Stimulated activated effector memory CD8-positive, alpha-beta T cell treated with anti-CD3 and anti-CD28 coated beads, Interleukin-12 subunit alpha, Interleukin-12 subunit beta, amount 100 ng/mL, for 72 hours (primary cell): ENCODE measurements at regions not wholly inside any gene's neighbourhood (a gene's known extent, or its start where the extent isn't known, plus 50 kb on each side); places are given as distances from the start of the nearest gene placed in this dataset.

Source experiments
- ATAC-seq: fragments of 150-1000 bp; cut with Tn5 transposase; 2 replicates; pipeline ENCODE4 v1.10.0; 2021
- DNase-seq, 2 donors: peaks; one replicate each; pipeline ENCODE4 v3.0.0; 2021 to 2022; ENCODE audit warnings: low spot score in 2 of 2
- H3K27ac Mint-ChIP-seq: one replicate; pipeline ENCODE4 v1.8.0; 2022; ENCODE audit warnings: mild to moderate bottlenecking, mixed read lengths
- H3K36me3 Mint-ChIP-seq: one replicate; pipeline ENCODE4 v1.8.0; 2022; ENCODE audit warnings: mild to moderate bottlenecking, mixed read lengths
- H3K4me1 Mint-ChIP-seq: one replicate; pipeline ENCODE4 v1.8.0; 2022; ENCODE audit warnings: mixed read lengths
- H3K4me3 Mint-ChIP-seq: one replicate; pipeline ENCODE4 v1.8.0; 2022; ENCODE audit warnings: mild to moderate bottlenecking, mixed read lengths
- H3K9me3 Mint-ChIP-seq: one replicate; pipeline ENCODE4 v1.8.0; 2022; ENCODE audit warnings: mixed read lengths

DNA sequence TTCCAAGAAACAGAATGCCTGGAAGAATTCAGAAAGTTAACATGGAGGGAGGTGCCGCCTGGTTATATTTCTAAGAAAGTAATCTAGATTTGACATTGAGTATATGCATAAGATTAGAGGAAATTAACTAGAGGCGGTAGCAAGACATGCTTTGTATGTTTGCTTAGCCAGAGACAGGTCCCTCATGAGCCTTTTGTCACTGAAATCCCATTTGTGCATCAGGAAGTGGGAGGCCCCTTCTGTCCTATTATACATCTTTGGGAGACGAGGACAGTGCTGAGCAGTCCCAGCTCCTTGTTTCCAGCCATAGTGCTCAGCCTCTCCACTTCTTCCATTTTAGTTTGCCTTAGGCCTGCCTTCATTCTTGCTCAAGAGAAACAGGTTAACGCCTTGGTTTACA lies 115.4 kb upstream of the LHCGR start:
- no peaks in the 10 kb centered on the region for H3K36me3 Mint-ChIP-seq
- no peak for DNase-seq
- no peak for ATAC-seq
- H3K4me3 Mint-ChIP-seq = no peak overlapping the region
- no peaks in the 10 kb centered on the region for H3K4me1 Mint-ChIP-seq
- no peak overlapping the region for H3K27ac Mint-ChIP-seq
- no peaks in the 10 kb centered on the region for H3K9me3 Mint-ChIP-seq

DNA sequence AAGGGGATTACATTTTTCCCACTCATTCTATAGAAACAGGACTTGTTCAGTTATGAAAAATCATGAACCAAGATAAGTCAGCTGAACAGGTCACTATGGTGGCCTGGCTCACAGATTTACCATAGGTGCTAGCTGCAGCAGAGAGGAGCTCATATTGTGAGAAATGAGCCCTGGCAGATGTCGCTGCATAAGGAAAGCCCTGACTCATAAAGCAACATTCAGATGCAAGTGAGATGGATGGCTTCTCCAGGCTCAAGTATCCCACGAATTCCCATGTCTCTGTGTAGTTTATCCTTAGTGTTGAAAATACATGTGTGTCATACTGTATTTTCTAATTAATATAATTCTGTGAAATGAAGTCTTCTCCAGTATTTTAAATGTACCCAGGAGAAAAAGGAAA lies 115.0 kb upstream of the LHCGR start:
- Mint-ChIP-seq H3K27ac (no peak overlapping the region), H3K4me1 (no peaks in the 10 kb centered on the region), H3K4me3 (no peak overlapping the region), H3K36me3 (no peaks in the 10 kb centered on the region), H3K9me3 (no peaks in the 10 kb centered on the region)
- no peak for ATAC-seq
- DNase-seq = no peak

DNA sequence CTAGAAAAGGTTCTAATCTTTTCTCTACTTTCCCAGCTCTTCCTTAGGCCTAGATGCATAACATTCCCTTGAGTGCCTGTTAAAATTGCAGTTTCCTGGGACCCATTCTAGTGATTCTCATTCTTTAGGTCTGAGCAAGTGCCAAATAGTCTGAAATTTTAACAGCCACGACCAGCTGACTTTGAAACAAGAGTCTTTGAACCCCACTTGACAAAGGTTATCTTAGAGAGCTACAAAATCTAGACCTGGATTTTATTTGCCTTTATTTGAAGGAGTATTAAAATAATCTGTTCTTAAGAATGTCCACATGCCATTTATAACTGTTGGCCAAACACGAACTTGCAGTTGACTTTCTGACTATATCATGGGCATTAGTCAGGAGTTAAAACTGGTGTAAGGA lies 110.2 kb upstream of the LHCGR start:
- no peaks in the 10 kb centered on the region for H3K4me1 Mint-ChIP-seq
- H3K4me3 Mint-ChIP-seq = no peak overlapping the region
- DNase-seq = no peak
- no peak overlapping the region for H3K27ac Mint-ChIP-seq
- peaks cover 3% of the 10 kb centered on the region for H3K9me3 Mint-ChIP-seq
- no peaks in the 10 kb centered on the region for H3K36me3 Mint-ChIP-seq
- no peak for ATAC-seq

DNA sequence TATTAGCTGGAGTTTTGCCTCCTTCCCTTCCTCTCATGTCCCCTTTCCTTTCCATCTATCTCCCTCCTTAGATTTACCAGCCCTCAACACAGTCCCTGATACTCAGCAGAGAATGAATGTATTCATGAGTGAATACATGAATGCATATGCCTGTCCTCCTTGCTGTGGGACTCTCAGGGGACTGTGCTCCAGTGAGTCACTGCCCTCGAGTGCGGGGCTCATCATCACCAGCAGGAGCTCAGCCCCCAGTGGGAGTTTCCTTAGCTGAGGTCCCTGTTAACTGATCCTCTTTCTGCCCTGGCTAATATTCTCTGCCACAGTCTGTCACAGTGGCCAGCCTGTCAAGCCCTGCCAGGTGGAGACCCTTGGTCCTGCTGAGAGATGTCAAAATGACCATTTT lies 104.9 kb upstream of the LHCGR start:
- no peak overlapping the region for H3K4me3 Mint-ChIP-seq
- ATAC-seq = no peak

DNA sequence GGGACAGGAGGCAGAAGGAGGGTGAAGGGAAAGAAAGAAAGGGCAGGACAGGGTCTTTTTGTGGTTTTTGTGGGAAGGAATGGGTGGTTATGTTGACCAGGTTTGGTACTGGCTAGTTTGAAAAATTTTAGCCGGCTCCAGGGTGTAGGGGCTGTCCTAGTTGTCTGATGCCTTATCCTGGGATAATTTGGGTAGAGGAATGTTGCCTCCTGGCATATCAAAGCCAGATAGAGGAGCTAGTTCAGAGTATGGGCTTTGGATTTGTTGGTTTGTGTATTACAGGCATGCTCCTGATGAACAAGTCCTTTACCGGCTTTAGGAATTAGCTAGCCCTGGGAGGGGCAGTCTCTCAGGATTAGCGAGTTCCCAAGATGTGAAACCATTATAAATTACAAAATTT lies 101.1 kb upstream of the LHCGR start:
- DNase-seq = no peak
- no peaks in the 10 kb centered on the region for H3K36me3 Mint-ChIP-seq
- no peak for ATAC-seq
- no peak overlapping the region for H3K4me3 Mint-ChIP-seq
- no peaks in the 10 kb centered on the region for H3K4me1 Mint-ChIP-seq
- H3K27ac Mint-ChIP-seq = no peak overlapping the region
- peaks cover 5% of the 10 kb centered on the region for H3K9me3 Mint-ChIP-seq

More for the DNA sequence above, 104.9 kb upstream of the LHCGR start:
- Mint-ChIP-seq H3K4me1 (no peaks in the 10 kb centered on the region), H3K36me3 (no peaks in the 10 kb centered on the region), H3K27ac (no peak overlapping the region), H3K9me3 (peaks cover 5% of the 10 kb centered on the region)
- DNase-seq = no peak

DNA sequence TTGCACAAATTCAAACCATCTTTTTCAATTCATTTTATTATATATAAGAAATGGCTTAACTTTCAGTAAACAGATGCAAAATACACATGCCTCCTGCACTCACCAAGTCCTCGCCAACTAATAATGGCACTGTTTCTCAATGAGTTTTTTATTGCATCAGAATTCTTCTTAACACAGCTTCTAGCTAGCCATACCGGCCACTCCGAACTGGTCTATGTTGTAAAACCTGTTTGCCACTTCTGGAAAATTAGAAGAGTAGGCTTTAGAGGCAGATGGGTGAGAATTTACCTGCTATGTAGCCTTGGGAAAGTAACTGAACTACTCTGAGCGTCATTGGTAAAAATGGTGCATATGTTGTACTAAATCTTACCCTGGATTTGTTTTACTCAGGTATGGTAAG lies 100.6 kb upstream of the LHCGR start:
- peaks cover 2% of the 10 kb centered on the region for H3K9me3 Mint-ChIP-seq
- no peaks in the 10 kb centered on the region for H3K36me3 Mint-ChIP-seq
- H3K4me3 Mint-ChIP-seq = no peak overlapping the region
- no peak for ATAC-seq
- H3K27ac Mint-ChIP-seq = no peak overlapping the region
- DNase-seq = no peak
- H3K4me1 Mint-ChIP-seq = no peaks in the 10 kb centered on the region

DNA sequence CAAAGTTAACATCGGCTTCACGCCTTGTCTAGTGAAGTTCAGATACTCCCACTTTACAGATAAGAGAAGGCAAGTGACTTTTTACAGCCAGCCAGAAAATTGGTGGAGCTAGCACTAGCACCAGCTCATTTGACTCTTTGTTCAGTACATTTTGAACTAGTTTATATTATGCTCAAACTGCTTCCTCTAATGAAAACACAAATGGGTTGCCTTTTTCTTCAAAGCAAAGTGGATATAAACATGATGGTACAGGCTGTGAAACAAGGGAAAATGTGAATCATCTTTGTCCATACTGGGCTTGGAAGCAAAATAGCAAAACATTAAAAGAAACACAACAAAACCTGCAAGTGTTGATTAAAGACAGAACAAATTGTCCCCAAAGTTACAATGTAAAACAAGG lies 99.6 kb upstream of the LHCGR start:
- DNase-seq (no peak), ATAC-seq (no peak)
- Mint-ChIP-seq H3K4me1 (no peaks in the 10 kb centered on the region), H3K36me3 (no peaks in the 10 kb centered on the region), H3K4me3 (no peak overlapping the region), H3K27ac (no peak overlapping the region), H3K9me3 (peaks cover 2% of the 10 kb centered on the region)

DNA sequence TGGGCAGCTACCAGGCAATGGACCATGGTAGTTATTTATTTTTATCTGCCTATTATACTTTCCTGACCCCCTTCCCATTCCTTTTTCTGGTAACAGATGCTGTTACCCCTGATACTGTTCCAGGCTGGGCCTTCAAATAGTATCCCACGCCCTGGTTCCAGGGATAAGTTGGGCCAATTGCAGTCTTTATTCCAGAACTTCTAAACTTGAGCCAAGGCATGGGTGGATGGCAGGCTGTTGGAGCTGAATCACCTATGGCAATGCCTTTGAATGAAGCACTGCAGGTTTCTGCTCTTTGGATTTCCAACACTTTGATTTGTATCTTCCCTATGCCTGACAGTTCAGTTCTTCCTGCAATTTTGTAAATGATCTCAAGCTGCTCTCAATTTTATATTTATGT lies 99.2 kb upstream of the LHCGR start:
- no peaks in the 10 kb centered on the region for H3K4me1 Mint-ChIP-seq
- H3K4me3 Mint-ChIP-seq = no peak overlapping the region
- H3K9me3 Mint-ChIP-seq = peaks cover 2% of the 10 kb centered on the region
- H3K36me3 Mint-ChIP-seq = no peaks in the 10 kb centered on the region
- ATAC-seq (no peak), DNase-seq (no peak)
- H3K27ac Mint-ChIP-seq = no peak overlapping the region

DNA sequence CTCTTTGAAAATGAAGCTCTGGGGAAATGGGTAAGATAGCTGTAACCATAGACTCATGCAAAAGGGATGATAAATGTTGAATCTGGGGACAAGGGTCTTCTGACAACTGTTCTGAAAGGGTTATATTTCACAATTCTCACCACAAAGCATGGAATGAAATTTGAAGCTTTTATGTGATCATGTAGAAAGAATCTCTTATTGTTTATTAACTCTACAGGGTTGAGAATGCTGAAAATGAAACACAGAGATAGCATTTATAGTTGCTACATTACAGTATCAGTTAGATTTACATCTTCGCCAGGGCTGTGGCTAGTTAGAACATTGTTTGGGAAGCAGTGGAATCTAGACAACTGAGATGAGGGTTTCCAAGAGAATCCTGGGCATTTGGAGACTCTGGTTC lies 97.4 kb upstream of the LHCGR start:
- H3K4me1 Mint-ChIP-seq = no peaks in the 10 kb centered on the region
- no peak overlapping the region for H3K27ac Mint-ChIP-seq
- H3K36me3 Mint-ChIP-seq = no peaks in the 10 kb centered on the region
- ATAC-seq (no peak), DNase-seq (no peak)
- H3K9me3 Mint-ChIP-seq = peaks cover 2% of the 10 kb centered on the region
- no peak overlapping the region for H3K4me3 Mint-ChIP-seq

DNA sequence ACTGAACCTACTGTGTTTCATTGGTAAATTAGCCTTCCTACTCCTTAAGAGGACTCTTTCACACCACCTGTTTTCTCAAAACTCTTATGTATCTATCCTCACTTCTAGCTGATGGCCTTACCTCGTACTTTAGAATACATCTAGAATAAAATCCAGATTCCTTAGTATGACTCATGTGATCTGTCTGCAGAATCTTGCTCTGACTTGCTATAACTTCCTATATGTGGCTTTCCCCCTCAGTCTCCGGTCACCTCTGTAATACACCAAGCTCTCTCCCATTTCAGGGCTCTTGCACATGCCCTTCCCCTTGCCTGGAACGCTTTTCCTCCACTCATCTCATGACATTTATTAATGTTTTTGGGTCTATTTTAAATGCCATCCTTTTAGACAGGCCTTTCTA lies 95.6 kb upstream of the LHCGR start:
- no peak for ATAC-seq
- H3K27ac Mint-ChIP-seq = no peak overlapping the region
- no peaks in the 10 kb centered on the region for H3K9me3 Mint-ChIP-seq
- DNase-seq = no peak
- H3K36me3 Mint-ChIP-seq = no peaks in the 10 kb centered on the region
- no peaks in the 10 kb centered on the region for H3K4me1 Mint-ChIP-seq
- no peak overlapping the region for H3K4me3 Mint-ChIP-seq

DNA sequence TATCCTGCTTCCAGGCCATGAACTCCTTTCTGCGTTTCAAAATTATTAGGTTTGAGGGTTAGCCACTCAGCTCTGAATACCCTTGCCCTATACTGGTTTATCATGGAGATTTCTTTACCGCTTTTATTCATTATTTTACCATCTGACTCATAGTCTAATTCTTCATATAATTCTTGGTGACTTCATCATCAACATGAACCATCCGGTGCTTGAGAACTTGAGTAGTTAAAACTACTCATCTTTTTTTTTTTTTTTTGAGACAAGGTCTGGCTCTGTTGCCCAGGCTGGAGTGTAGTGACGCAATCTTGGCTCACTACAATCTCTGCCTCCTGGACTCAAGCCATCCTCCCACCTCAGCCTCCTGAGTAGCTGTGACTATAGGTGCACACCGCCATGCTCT lies 94.2 kb upstream of the LHCGR start:
- Mint-ChIP-seq H3K4me1 (no peaks in the 10 kb centered on the region), H3K4me3 (no peak overlapping the region)

DNA sequence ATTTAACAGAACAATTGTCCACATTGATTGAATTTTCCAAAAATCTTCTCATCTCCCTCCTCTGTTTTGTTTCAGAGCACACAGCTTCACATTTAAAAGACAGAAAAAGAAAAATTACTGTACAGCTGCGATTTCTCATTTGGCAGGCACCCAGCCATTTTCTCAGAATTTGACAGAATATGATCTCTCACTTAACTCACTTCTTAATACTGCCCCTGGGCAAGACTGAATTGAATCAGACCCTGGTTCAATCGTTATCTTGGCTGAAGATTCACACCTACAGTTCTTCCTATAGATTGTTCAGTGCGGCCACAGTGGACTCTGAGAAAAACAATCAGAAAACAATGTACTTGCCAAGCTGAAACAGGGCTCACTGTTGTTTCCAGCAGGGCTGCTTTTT lies 90.2 kb upstream of the LHCGR start:
- Mint-ChIP-seq H3K9me3 (peaks cover 4% of the 10 kb centered on the region), H3K4me3 (no peak overlapping the region), H3K4me1 (no peaks in the 10 kb centered on the region), H3K27ac (no peak overlapping the region), H3K36me3 (no peaks in the 10 kb centered on the region)
- no peak for DNase-seq
- no peak for ATAC-seq

More for the DNA sequence above, 94.2 kb upstream of the LHCGR start:
- no peak for DNase-seq
- Mint-ChIP-seq H3K27ac (no peak overlapping the region), H3K36me3 (no peaks in the 10 kb centered on the region), H3K9me3 (no peaks in the 10 kb centered on the region)
- no peak for ATAC-seq

DNA sequence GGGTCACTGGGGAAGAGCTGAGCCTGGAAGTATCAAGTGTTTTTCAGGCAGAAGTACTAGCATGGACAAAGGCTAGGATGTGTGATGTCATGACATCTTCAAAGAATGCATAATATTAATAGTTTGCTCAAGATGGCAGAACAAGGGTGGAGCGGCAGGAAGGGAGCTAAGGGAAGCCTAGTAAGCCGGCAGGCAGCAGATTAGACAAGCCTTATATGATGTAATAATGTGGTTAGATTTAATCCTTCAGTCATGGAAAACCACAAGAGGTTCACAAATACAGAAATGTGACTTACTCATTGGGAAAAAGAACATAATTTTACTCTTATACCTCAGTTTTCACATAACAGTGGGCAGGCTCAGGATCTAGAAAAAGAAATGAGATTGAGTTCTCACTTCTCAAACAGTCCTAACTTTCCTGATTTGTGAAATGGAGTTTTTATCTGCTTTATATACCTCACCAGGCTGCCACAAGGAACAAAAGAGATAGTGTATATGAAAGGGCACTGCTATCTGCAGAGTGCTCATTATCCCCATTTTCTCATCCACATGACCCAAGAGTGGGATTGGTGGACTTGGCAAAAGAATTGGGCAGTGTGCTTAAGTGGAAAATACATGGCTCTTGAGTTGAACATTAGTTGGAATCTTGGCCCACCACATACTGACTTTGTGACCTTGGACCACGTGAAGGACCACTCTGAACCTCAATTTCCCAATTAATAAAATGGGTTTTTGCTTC lies 89.1 kb upstream of the LHCGR start:
- Mint-ChIP-seq H3K9me3 (peaks cover 4% of the 10 kb centered on the region), H3K4me3 (no peak overlapping the region), H3K27ac (no peak overlapping the region), H3K36me3 (no peaks in the 10 kb centered on the region), H3K4me1 (no peaks in the 10 kb centered on the region)
- DNase-seq (no peak), ATAC-seq (no peak)

DNA sequence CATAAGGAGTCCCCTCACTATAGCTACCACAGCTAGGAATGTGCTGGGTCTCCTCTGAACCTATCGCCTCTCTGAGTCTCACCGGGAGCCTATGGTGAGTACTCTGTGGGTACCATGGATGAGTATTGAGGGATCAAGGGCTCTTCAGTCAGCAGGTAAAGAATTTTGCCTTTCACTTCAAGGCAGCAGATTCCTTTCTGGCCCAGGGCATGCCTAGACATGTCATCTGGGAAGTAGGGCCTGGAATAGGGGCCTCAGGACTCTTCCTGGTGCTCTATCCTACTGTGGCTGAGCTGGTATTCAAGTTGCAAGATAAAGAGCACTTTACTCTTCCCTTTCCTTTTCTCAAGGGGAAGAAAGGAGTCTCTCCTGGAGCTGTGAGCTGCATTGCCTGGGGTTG lies 85.6 kb upstream of the LHCGR start:
- DNase-seq (no peak), ATAC-seq (no peak)
- H3K9me3 Mint-ChIP-seq = peaks cover 17% of the 10 kb centered on the region
- H3K4me3 Mint-ChIP-seq = no peak overlapping the region
- H3K36me3 Mint-ChIP-seq = no peaks in the 10 kb centered on the region
- no peak overlapping the region for H3K27ac Mint-ChIP-seq
- H3K4me1 Mint-ChIP-seq = no peaks in the 10 kb centered on the region

DNA sequence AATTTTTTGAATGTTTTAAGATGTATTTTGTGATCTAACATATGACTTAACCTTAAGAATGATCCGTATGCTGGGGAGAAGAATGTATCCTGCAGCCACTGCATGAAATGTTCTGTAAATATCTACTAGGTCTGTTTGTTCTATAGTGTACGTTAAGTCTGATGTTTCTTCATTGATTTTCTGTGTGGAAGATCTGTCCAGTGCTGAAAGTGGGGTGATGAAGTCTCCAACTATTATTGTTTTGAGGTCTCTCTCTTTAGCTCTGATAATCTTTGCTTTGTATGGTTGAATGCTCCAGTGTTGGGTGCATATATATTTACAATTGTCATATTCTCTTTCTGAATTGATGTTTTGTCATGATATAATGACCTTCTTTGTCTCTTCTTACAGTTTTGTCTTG lies 82.5 kb upstream of the LHCGR start:
- Mint-ChIP-seq H3K4me1 (no peaks in the 10 kb centered on the region), H3K9me3 (peaks cover 22% of the 10 kb centered on the region), H3K4me3 (no peak overlapping the region), H3K27ac (no peak overlapping the region), H3K36me3 (no peaks in the 10 kb centered on the region)
- no peak for DNase-seq
- no peak for ATAC-seq

DNA sequence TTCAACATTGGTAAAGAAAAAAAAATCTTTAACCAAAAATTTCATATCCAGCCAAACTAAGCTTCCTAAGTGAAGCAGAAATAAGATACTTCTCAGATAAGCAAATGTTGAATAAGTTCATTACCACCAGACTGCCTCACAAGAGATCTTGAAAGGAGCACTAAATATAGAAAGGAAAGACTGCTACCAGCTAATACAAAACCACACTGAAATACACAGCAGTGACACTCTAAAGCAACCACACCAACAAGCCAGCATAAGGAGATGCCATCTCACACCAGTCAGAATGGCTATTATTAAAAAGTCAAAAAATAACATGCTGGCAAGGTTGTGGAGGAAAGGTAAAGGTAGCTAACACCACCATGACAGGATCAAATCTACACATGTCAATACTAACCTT lies 74.0 kb upstream of the LHCGR start:
- DNase-seq (no peak), ATAC-seq (no peak)
- no peak overlapping the region for H3K27ac Mint-ChIP-seq
- no peaks in the 10 kb centered on the region for H3K4me1 Mint-ChIP-seq
- H3K36me3 Mint-ChIP-seq = no peaks in the 10 kb centered on the region
- peaks cover 14% of the 10 kb centered on the region for H3K9me3 Mint-ChIP-seq
- H3K4me3 Mint-ChIP-seq = no peak overlapping the region

DNA sequence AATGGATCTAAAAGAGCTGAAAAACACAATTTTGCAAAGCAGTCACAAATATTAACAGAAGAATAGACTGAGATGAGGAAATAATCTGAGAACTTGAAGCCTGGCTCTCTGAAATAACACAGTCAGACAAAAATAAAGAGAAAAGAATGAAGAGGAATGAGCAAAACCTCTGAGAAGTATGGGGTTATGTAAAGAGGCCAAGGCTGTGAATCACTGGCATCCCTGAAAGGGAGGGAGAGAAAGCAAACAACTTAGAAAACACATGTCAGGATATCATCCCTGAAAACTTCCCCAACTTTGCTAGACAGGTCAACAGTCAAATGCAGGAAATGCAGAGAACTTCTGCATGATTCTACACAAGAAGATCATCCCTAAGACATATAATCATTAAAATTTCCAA lies 73.5 kb upstream of the LHCGR start:
- DNase-seq (no peak), ATAC-seq (no peak)
- Mint-ChIP-seq H3K9me3 (peaks cover 11% of the 10 kb centered on the region), H3K4me3 (no peak overlapping the region), H3K36me3 (no peaks in the 10 kb centered on the region), H3K27ac (no peak overlapping the region), H3K4me1 (no peaks in the 10 kb centered on the region)
